ENCODE measurements at regions not wholly inside any gene's neighbourhood (a gene's known extent, or its start where the extent isn't known, plus 50 kb on each side); places are given as distances from the start of the nearest gene placed in this dataset.

DNA sequence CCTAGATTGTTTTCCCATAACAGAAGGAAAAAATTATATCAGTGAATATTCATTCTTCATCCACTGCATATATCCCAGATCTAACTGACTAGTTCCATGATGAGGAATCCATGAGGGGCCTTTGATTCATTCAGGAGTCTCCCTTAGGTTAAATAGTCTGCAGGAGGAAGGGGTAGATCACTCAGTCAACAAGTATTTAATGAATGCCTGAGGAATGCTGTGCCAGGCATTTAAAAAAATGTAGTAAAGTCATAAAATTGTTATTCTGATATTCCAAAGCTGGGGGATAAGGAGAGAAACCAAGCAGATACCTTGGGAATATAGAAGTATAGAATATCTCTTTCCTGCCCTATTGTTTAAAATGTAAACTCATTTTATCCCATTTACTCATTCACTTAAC, 216.2 kb upstream of the CAND1 start:
- H3K9me3 ChIP-seq (ENCODE audit: control insufficient read depth, low read depth, low read length), result no peaks in the 10 kb centered on the region
- H3K9ac ChIP-seq (ENCODE audit: control insufficient read depth, extremely low read depth, insufficient read depth, low read length), result no peak overlapping the region
- no peaks in the 10 kb centered on the region for H3K36me3 ChIP-seq (ENCODE audit: control insufficient read depth in 2 of 2, extremely low read depth in 1 of 2, insufficient read depth in 2 of 2, low read length in 2 of 2)
- no peak for FAIRE-seq
- dilution Hi-C loops (cut with MboI; ENCODE audit: extremely low pct_ligation_motif_present, low sequenced_read_pairs), result no loop called here
- no peak overlapping the region for H3K4me3 ChIP-seq (ENCODE audit: control insufficient read depth in 2 of 3, extremely low read depth in 1 of 3, insufficient read depth in 2 of 3, low read depth in 1 of 3, low read length in 3 of 3)
- TF ChIP-seq, protein P1, sequence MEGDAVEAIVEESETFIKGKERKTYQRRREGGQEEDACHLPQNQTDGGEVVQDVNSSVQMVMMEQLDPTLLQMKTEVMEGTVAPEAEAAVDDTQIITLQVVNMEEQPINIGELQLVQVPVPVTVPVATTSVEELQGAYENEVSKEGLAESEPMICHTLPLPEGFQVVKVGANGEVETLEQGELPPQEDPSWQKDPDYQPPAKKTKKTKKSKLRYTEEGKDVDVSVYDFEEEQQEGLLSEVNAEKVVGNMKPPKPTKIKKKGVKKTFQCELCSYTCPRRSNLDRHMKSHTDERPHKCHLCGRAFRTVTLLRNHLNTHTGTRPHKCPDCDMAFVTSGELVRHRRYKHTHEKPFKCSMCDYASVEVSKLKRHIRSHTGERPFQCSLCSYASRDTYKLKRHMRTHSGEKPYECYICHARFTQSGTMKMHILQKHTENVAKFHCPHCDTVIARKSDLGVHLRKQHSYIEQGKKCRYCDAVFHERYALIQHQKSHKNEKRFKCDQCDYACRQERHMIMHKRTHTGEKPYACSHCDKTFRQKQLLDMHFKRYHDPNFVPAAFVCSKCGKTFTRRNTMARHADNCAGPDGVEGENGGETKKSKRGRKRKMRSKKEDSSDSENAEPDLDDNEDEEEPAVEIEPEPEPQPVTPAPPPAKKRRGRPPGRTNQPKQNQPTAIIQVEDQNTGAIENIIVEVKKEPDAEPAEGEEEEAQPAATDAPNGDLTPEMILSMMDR (optimal IDR thresholded peaks at IDR 0.05 in 1 of 3, IDR thresholded peaks at IDR 0.05 in 1 of 3, conservative IDR thresholded peaks at IDR 0.05 in 1 of 3; ENCODE audit: extremely low read depth in 1 of 3, insufficient read depth in 2 of 3, low read length in 3 of 3), result no peak
- TF ChIP-seq EZH2 (IDR thresholded peaks at IDR 0.05; ENCODE audit: low read length), result no peak
- no peak overlapping the region for H3K27ac ChIP-seq (ENCODE audit: control insufficient read depth, insufficient read depth, low read length)
- peak overlapping the region; percentile 19 for H3K4me2 ChIP-seq (ENCODE audit: control insufficient read depth, extremely low read depth, insufficient read depth, low read depth, low read length)
- H4K20me1 ChIP-seq (ENCODE audit: control insufficient read depth, extremely low read depth, insufficient read depth, low read length), result no peaks in the 10 kb centered on the region
- DNase-seq (ENCODE audit: low read depth, low spot score), result no peak
- peaks cover 15% of the 10 kb centered on the region for H3K4me1 ChIP-seq (ENCODE audit: control insufficient read depth, extremely low read depth, insufficient read depth, low read length)
- no peaks in the 10 kb centered on the region for H3K27me3 ChIP-seq (ENCODE audit: control insufficient read depth, extremely low read depth, insufficient read depth, low read length)
- no peaks in the 10 kb centered on the region for H3K9me1 ChIP-seq (ENCODE audit: control insufficient read depth, extremely low read depth, insufficient read depth, low read length)
- peaks cover 2% of the 10 kb centered on the region for H3K79me2 ChIP-seq (ENCODE audit: control insufficient read depth, insufficient read depth, low read length)
- no peak overlapping the region for H2AFZ ChIP-seq (ENCODE audit: control insufficient read depth, low read length)

- dilution Hi-C loops (cut with MboI; ENCODE audit: extremely low pct_ligation_motif_present, low sequenced_read_pairs), result no loop called here
- no peaks in the 10 kb centered on the region for H3K9me1 ChIP-seq (ENCODE audit: control insufficient read depth, extremely low read depth, insufficient read depth, low read length)
- no peak overlapping the region for H3K4me3 ChIP-seq (ENCODE audit: control insufficient read depth in 2 of 3, extremely low read depth in 1 of 3, insufficient read depth in 2 of 3, low read depth in 1 of 3, low read length in 3 of 3)
- peaks cover 15% of the 10 kb centered on the region for H3K4me1 ChIP-seq (ENCODE audit: control insufficient read depth, extremely low read depth, insufficient read depth, low read length)
- H3K27me3 ChIP-seq (ENCODE audit: control insufficient read depth, extremely low read depth, insufficient read depth, low read length), result no peaks in the 10 kb centered on the region
- no peak overlapping the region for H3K27ac ChIP-seq (ENCODE audit: control insufficient read depth, insufficient read depth, low read length)
- H3K9ac ChIP-seq (ENCODE audit: control insufficient read depth, extremely low read depth, insufficient read depth, low read length), result no peak overlapping the region
- FAIRE-seq (peak; percentile 44), DNase-seq (ENCODE audit: low read depth, low spot score) (no peak)
- H2AFZ ChIP-seq (ENCODE audit: control insufficient read depth, low read length), result no peak overlapping the region
- H4K20me1 ChIP-seq (ENCODE audit: control insufficient read depth, extremely low read depth, insufficient read depth, low read length), result no peaks in the 10 kb centered on the region
- no peaks in the 10 kb centered on the region for H3K36me3 ChIP-seq (ENCODE audit: control insufficient read depth in 2 of 2, extremely low read depth in 1 of 2, insufficient read depth in 2 of 2, low read length in 2 of 2)
- no peaks in the 10 kb centered on the region for H3K79me2 ChIP-seq (ENCODE audit: control insufficient read depth, insufficient read depth, low read length)
- H3K9me3 ChIP-seq (ENCODE audit: control insufficient read depth, low read depth, low read length), result no peaks in the 10 kb centered on the region
- TF ChIP-seq EZH2 (IDR thresholded peaks at IDR 0.05; ENCODE audit: low read length), result no peak
- TF ChIP-seq, protein P1 (optimal IDR thresholded peaks at IDR 0.05 in 1 of 3, IDR thresholded peaks at IDR 0.05 in 1 of 3, conservative IDR thresholded peaks at IDR 0.05 in 1 of 3; ENCODE audit: extremely low read depth in 1 of 3, insufficient read depth in 2 of 3, low read length in 3 of 3), result no peak
- no peak overlapping the region for H3K4me2 ChIP-seq (ENCODE audit: control insufficient read depth, extremely low read depth, insufficient read depth, low read depth, low read length)
Measured at GRCh38 chr12:67056329-67056728, 212.8 kb upstream of the CAND1 start.

Data from keratinocyte (primary cell).